OCI-LY1 (cell line): ENCODE measurements at regions not wholly inside any gene's neighbourhood (a gene's known extent, or its start where the extent isn't known, plus 50 kb on each side); places are given as distances from the start of the nearest gene placed in this dataset.

ENCODE experiments used
- CTCF ChIP-seq: fragments of 200-600 bp; sonication (generic), shearing (Covaris generic); IDR thresholded peaks from 2 replicates; pipeline ENCODE4 v1.5.1; 2017; ENCODE audit warnings: mild to moderate bottlenecking, antibody characterized with exemption, low read length, moderate library complexity, mixed read lengths
- EZH2 ChIP-seq: fragments of 200-600 bp; sonication (generic), shearing (Covaris generic); IDR thresholded peaks from 2 replicates; pipeline ENCODE4 v1.8.0; 2017; ENCODE audit warnings: borderline replicate concordance, mixed run types, mild to moderate bottlenecking, antibody characterized with exemption, low read length, moderate library complexity, mixed read lengths

- TF ChIP-seq CTCF (no peak), EZH2 (no peak)
These were observed 1467.8 kb downstream of the UQCRFS1 start for GRCh38 chr19:27744926-27745768.
